SK-N-SH (cell line): ENCODE measurements at regions not wholly inside any gene's neighbourhood (a gene's known extent, or its start where the extent isn't known, plus 50 kb on each side); places are given as distances from the start of the nearest gene placed in this dataset.

Source experiments
- CTCF ChIA-PET: fragments of 300-600, 350-600 bp; formaldehyde crosslinking; extraction: SDS; loops from one replicate; lab custom pipeline; 2021; lab: Yijun Ruan, JAX
- POLR2A ChIA-PET: fragments of 350-600 bp; sonication (Branson Sonifier 250); formaldehyde crosslinking; extraction: SDS; loops from one replicate; lab custom pipeline; 2020; ENCODE audit warnings: antibody characterized with exemption, inconsistent platforms; lab: Yijun Ruan, JAX
- DNase-seq: peaks from one replicate; pipeline ENCODE4 v3.0.0; 2012
- H2AFZ ChIP-seq: fragments of 200-600 bp; sonication (generic); 2 replicates; pipeline ENCODE4 v1.8.1; 2016; ENCODE audit warnings: antibody characterized with exemption, mild to moderate bottlenecking, low read depth
- H3F3A ChIP-seq: fragments of 200-600 bp; sonication (generic); replicated peaks from 2 replicates; pipeline ENCODE3; 2016; ENCODE audit warnings: antibody characterized with exemption, mild to moderate bottlenecking; ENCODE audit not compliant: insufficient read depth
- H3K27ac ChIP-seq, 2 experiments: fragments of 200-500 bp in 1 of 2; fragments of 200-600 bp in 1 of 2; sonication (Bioruptor generic) in 1 of 2; sonication (generic), shearing (Covaris generic) in 1 of 2; 2 replicates each; pipeline versions ENCODE4 v1.5.1 to v1.6.1; 2014 to 2016; ENCODE audit warnings: low read depth in 2 of 2, inconsistent platforms in 1 of 2, low read length in 1 of 2, mild to moderate bottlenecking in 1 of 2, mixed read lengths in 1 of 2
- H3K27me3 ChIP-seq: fragments of 200-600 bp; sonication (generic), shearing (Covaris generic); 2 replicates; pipeline ENCODE4 v1.6.1; 2016; ENCODE audit warnings: mixed run types; ENCODE audit not compliant: insufficient read depth
- H3K36me3 ChIP-seq, 2 experiments: fragments of 200-500 bp in 1 of 2; fragments of 200-600 bp in 1 of 2; sonication (Bioruptor generic) in 1 of 2; sonication (generic) in 1 of 2; replicated peaks in 1 of 2; 2 replicates each; pipeline versions ENCODE3 to v1.5.1; 2014 to 2016; ENCODE audit warnings: low read length in 1 of 2, mild to moderate bottlenecking in 1 of 2; ENCODE audit not compliant: insufficient read depth in 2 of 2, control insufficient read depth in 1 of 2
- H3K4me1 ChIP-seq, 2 experiments: fragments of 200-500 bp in 1 of 2; fragments of 200-600 bp in 1 of 2; sonication (Bioruptor generic) in 1 of 2; sonication (generic), shearing (Covaris generic) in 1 of 2; 2 replicates each; pipeline versions ENCODE4 v1.5.1 to v1.6.1; 2014 to 2016; ENCODE audit warnings: low read depth in 1 of 2, low read length in 1 of 2, mixed run types in 1 of 2; ENCODE audit not compliant: insufficient read depth in 2 of 2, control insufficient read depth in 1 of 2
- H3K4me2 ChIP-seq: fragments of 200-600 bp; sonication (generic), shearing (Covaris generic); 2 replicates; pipeline ENCODE4 v1.6.1; 2017; ENCODE audit warnings: mixed run types
- H3K4me3 ChIP-seq, 2 experiments: fragments of 200-500 bp in 1 of 2; fragments of 200-600 bp in 1 of 2; sonication (Bioruptor generic) in 1 of 2; sonication (generic), shearing (Covaris generic) in 1 of 2; 2 replicates each; pipeline versions ENCODE4 v1.5.1 to v1.8.1; 2014 to 2016; ENCODE audit warnings: low read depth in 2 of 2, inconsistent platforms in 1 of 2, low read length in 1 of 2, mild to moderate bottlenecking in 1 of 2, mixed read lengths in 1 of 2, moderate library complexity in 1 of 2
- H3K79me2 ChIP-seq: fragments of 200-600 bp; sonication (generic); 2 replicates; pipeline ENCODE4 v1.8.1; 2017; ENCODE audit warnings: mild to moderate bottlenecking; ENCODE audit not compliant: insufficient read depth
- H3K9ac ChIP-seq: fragments of 200-600 bp; sonication (generic); 2 replicates; pipeline ENCODE4 v1.6.1; 2017; ENCODE audit warnings: mixed run types
- H3K9me2 ChIP-seq: fragments of 200-600 bp; sonication (generic); 2 replicates; pipeline ENCODE4 v1.6.1; 2017; ENCODE audit warnings: mixed run types
- H3K9me3 ChIP-seq: fragments of 200-600 bp; sonication (generic); 2 replicates; pipeline ENCODE4 v1.6.1; 2017; ENCODE audit warnings: mixed run types, mild to moderate bottlenecking, moderate library complexity
- H4K20me1 ChIP-seq: fragments of 200-600 bp; sonication (generic); 2 replicates; pipeline ENCODE4 v1.6.1; 2017; ENCODE audit warnings: mild to moderate bottlenecking, mixed run types; ENCODE audit not compliant: insufficient read depth
- CHD2 ChIP-seq: fragments of 150-350 bp; IDR thresholded peaks from 2 replicates; pipeline ENCODE4 v1.6.1; 2018; ENCODE audit warnings: low read length; ENCODE audit not compliant: partially characterized antibody
- EP300 ChIP-seq, 2 experiments: IDR thresholded peaks; 2 replicates each; pipeline versions ENCODE4 v1.4.0 to v1.6.1; 2012; ENCODE audit warnings: borderline replicate concordance in 1 of 2, low read depth in 1 of 2, low read length in 1 of 2
- EZH2phosphoT487 ChIP-seq: fragments of 200-600 bp; sonication (generic); IDR thresholded peaks from 2 replicates; pipeline ENCODE4 v1.6.1; 2017; ENCODE audit warnings: low read depth, mixed run types, mild to moderate bottlenecking, antibody characterized with exemption, moderate library complexity, borderline replicate concordance
- FOXJ3 ChIP-seq: sonication (generic); formaldehyde crosslinking; IDR thresholded peaks from 2 replicates; pipeline ENCODE4 v1.5.1; 2020; ENCODE audit warnings: mild to moderate bottlenecking, missing genetic modification reagents
- IRF3 ChIP-seq: fragments of 150-350 bp; IDR thresholded peaks from 2 replicates; pipeline ENCODE4 v1.6.1; 2016; ENCODE audit warnings: mild to moderate bottlenecking, low read depth, low read length
- MAX ChIP-seq: IDR thresholded peaks from 2 replicates; pipeline ENCODE4 v1.4.0; 2012; ENCODE audit warnings: low read depth
- MEF2A ChIP-seq: IDR thresholded peaks from 2 replicates; pipeline ENCODE4 v1.4.0; 2012; ENCODE audit warnings: low read depth, borderline replicate concordance
- MXI1 ChIP-seq: IDR thresholded peaks from 2 replicates; pipeline ENCODE4 v1.6.1; 2012; ENCODE audit warnings: mild to moderate bottlenecking, low read depth, low read length, improper control_type of control experiment
- PBX3 ChIP-seq: IDR thresholded peaks from 2 replicates; pipeline ENCODE4; 2012
- POLR2AphosphoS5 ChIP-seq: IDR thresholded peaks from 2 replicates; pipeline ENCODE4 v1.6.1; 2012; ENCODE audit warnings: low read depth, low read length
- RCOR1 ChIP-seq: fragments of 150-350 bp; IDR thresholded peaks from 2 replicates; pipeline ENCODE4 v1.6.1; 2017; ENCODE audit warnings: antibody characterized with exemption, low read length
- RFX5 ChIP-seq: IDR thresholded peaks from 2 replicates; pipeline ENCODE4 v1.6.1; 2012; ENCODE audit warnings: mild to moderate bottlenecking, improper control_type of control experiment, low read length
- SIN3A ChIP-seq: IDR thresholded peaks from 2 replicates; pipeline ENCODE4 v1.6.1; 2012; ENCODE audit warnings: low read depth, mild to moderate bottlenecking, low read length, moderate library complexity, borderline replicate concordance
- SMC3 ChIP-seq: IDR thresholded peaks from 2 replicates; pipeline ENCODE4 v1.6.1; 2012; ENCODE audit warnings: low read depth, low read length, improper control_type of control experiment
- USF1 ChIP-seq: IDR thresholded peaks from 2 replicates; pipeline ENCODE4 v1.4.0; 2012; ENCODE audit warnings: low read depth, borderline replicate concordance
- USF2 ChIP-seq: fragments of 150-350 bp; IDR thresholded peaks from 2 replicates; pipeline ENCODE4 v1.6.1; 2017; ENCODE audit warnings: antibody characterized with exemption, low read length, low read depth, borderline replicate concordance
- YY1 ChIP-seq: IDR thresholded peaks from 2 replicates; pipeline ENCODE4 v1.4.0; 2012; ENCODE audit warnings: low read depth, mild to moderate bottlenecking
- ZBTB33 ChIP-seq: IDR thresholded peaks from 2 replicates; pipeline ENCODE4 v1.4.0; 2012; ENCODE audit warnings: low read depth, borderline replicate concordance
- WGBS: methylation state at CpG from one replicate; pipeline ENCODE4 v1.1.6; 2017; ENCODE audit warnings: low lambda C conversion rate; 5-methylcytosine and 5-hydroxymethylcytosine counted together

GRCh38 chr10:30773501-30773900, 143.9 kb upstream of the LYZL2 start:
- Histone ChIP-seq H3K4me2 (no peak overlapping the region), H2AFZ (no peak overlapping the region), H3K4me1 (peaks cover 0 to 4% of the 10 kb centered on the region in 2 experiments; a peak in 1 of 4 replicates), H4K20me1 (no peaks in the 10 kb centered on the region), H3F3A (no peaks in the 10 kb centered on the region), H3K9ac (no peak overlapping the region), H3K79me2 (no peaks in the 10 kb centered on the region), H3K9me3 (no peaks in the 10 kb centered on the region), H3K4me3 (no peak overlapping the region)
- TF ChIP-seq CHD2 (no peak), ZBTB33 (no peak), SMC3 (no peak), PBX3 (no peak), EP300 (IDR thresholded peaks at IDR 0.05; ENCODE audit: borderline replicate concordance in 1 of 2, low read depth in 1 of 2, low read length in 1 of 2) (no peak), MAX (no peak), POLR2AphosphoS5 (no peak), USF2 (no peak), USF1 (no peak), IRF3 (no peak), SIN3A (no peak), RFX5 (no peak), MXI1 (no peak), RCOR1 (no peak), MEF2A (no peak), EZH2phosphoT487 (no peak), FOXJ3 (CRISPR knock-in tag) (no peak), YY1 (no peak)
- TF ChIP-seq, all 33 proteins: peak for 0
- Histone ChIP-seq H3K27me3 (no peaks in the 10 kb centered on the region), H3K27ac (no peak overlapping the region), H3K36me3 (no peaks in the 10 kb centered on the region), H3K9me2 (no peaks in the 10 kb centered on the region)
- ChIA-PET POLR2A (no interaction called here), CTCF (interaction anchor here (2.0 kb wide), 1 partner anchor 10 kb away, joined by 9 read pairs; no protein-coding TSS in a partner anchor)
- no peak for DNase-seq
- 92% methylated on average over 1 of the region's 1 CpG for WGBS
